GM19351 (cell line): ENCODE measurements at regions not wholly inside any gene's neighbourhood (a gene's known extent, or its start where the extent isn't known, plus 50 kb on each side); places are given as distances from the start of the nearest gene placed in this dataset.
"Not testable (repeated sequence)": the region's sequence is repeated elsewhere in the genome, so short reads cannot be mapped to it uniquely, and the experiment has no call there.

Experiments used
- ATAC-seq: cut with Tn5 transposase; IDR thresholded peaks from one replicate; pipeline ENCODE4 v1.9.1; 2021; ENCODE audit warnings: mild to moderate bottlenecking, moderate library complexity; ENCODE audit not compliant: unreplicated experiment

- no peak for ATAC-seq
Measured at GRCh38 chr2:223457301-223457700, 144.9 kb downstream of the SCG2 start.

DNA sequence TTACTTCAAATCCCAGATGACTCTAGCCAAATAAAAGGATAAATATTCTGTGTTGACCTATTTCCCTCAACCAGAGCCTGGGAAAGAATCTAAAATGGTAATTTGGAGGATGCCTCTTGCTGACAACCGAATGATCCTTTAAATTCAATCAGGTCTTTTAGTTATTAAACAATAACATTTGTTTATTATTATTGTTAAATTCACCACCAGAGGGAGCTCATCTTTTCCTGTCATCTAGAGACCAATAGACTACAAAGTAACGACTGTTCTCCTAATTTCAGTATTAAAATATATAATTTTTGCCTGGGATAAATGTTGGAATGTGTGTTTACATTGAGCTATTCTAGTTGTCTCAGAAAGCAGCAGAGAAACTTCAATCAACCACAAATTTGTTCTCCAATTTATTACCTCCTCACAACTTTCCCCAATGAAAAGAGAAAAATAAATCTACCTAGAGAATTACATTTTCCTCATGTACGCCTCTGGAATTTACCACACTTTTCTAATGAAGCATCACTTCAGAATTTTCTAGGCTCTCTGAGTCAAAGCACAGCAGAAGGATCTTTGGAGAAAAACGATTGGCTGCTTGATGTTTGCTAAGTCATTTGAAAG is 142.7 kb downstream of the SCG2 start:
- ATAC-seq: no peak

- ATAC-seq: no peak
Measured at GRCh38 chr2:223460209-223460608, 142.0 kb downstream of the SCG2 start.

GRCh38 chr2:223460774-223461211 is 141.4 kb downstream of the SCG2 start:
- ATAC-seq: no peak

DNA sequence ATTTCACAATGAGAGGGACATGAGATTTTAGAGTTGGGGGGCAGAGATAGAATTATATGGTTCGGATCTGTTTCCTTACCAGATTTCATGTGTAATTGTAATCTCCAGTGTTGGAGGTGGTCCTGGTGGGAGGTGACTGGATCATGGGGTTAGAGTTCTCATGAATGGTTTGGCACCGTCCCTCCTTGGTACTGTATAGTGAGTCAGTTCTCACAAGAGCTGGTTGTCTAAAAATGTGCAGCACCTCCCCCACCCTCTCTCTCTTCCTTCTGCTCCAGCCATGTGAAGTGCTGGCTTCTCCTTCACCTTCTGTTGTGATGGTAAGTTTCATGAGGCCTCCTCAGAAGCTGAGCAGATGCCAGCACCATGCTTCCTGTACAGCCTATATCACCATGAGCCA is 138.1 kb downstream of the SCG2 start:
- no peak for ATAC-seq

DNA sequence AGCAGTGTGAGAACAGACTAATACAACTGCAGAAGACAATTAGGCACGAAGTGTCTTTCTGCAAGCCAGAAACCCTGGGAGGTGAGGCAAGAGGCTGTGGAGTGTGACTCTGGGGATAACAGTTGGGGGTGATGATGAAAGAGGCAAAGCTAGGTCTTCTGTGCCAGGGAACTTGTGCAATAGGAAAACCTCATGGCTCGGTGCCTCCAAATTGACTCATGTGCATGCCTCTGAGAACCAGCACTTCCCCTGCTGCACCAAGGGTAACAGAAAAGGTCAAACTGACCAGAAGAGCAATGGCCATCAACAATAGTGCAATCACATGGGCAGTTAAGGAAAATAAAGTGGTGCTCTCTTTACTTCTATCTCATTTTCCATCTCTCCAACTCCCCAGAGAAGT is 136.4 kb downstream of the SCG2 start:
- ATAC-seq: no peak

DNA sequence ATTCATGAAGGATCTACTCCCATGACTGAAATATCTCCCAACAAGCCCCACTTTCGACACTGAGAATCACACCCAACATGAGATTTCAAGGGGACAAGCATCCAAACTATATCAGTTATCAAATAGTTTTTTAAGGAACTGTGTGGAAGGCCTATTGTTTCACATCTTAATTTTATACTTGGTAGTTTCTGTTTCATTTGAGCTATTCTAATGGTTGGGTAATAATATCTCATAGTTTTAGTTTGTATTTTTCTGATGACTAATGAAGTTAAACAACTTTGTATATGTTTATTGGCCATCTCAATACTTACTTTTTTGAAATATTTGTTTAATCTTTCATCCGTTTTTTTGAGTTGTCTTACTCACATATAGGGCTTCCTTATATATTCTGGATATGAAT is 135.0 kb downstream of the SCG2 start:
- no peak for ATAC-seq

- ATAC-seq: no peak
Measured at GRCh38 chr2:223469270-223470046, 132.7 kb downstream of the SCG2 start.

DNA sequence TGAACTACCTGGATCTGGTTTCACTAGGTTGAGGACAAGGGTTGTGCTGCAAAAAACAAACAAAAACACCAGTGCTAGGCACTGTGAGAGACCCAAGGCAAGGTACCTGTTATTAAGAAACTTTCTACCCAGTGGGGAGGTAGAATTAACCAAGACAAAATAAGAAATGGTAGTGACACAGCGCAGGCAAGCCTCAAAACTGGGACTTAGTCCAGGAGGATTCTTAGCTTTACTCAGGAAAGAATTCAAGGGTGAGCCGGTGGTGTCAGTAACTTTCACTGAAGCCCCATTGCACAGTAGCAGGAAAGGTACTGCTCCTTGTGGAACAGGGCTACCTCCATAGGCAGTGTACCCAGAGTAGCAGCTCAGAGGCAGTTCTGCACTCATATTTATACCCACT is 131.6 kb downstream of the SCG2 start:
- ATAC-seq: no peak

DNA sequence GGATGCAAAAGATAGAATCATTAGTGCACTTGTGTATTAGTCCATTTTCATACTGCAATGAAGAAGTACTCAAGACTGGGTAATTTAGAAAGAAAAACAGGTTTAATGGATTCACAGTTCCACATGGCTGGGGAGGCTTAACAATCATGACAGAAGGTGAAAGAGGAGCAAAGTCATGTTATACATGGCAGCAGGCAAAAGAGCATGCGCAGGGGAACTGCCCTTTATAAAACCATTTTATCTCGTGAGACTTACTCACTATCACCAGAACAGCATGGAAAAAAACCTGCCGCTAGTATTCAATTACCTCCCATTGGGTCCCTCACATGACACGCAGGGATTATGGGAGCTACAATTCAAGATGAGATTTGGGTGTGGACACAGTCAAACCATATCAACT is 129.4 kb downstream of the SCG2 start:
- no peak for ATAC-seq

DNA sequence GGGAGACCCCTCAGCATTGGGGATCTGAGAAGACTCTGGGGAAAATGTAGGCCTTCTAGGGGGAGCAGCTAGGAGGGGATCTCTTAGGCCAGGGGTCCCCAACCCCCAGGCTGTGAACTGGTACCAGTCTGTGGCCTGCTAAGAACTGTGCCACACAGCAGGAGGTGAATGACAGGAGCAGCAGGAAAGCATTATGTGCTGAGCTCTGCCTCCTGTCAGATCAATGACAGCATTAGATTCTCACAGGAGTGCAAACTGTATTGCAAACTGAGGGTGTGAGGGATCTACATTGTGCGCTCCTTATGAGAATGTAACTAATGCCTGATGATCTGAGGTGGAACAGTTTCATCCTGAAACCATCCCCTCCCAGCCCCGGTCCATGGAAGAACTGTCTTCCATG is 127.3 kb downstream of the SCG2 start:
- no peak for ATAC-seq

DNA sequence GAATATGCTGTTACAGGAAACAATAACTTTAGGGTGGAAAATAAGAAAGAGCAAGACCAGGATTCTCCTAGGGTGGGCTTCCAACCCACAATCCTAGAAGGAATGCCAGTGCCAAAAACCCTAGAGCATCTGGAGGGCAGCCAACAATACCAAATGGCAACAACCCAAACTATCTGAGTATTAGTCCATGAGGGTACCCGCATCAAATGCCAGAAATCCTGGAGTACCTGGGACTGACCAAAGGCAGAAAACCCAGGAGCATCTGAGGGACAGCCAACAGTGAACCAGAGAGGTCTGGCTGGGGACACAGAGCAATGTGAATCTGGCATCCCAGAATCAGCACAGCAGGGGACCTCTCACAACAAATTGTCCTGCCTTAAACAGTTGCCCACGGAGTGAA is 126.3 kb downstream of the SCG2 start:
- ATAC-seq: no peak

DNA sequence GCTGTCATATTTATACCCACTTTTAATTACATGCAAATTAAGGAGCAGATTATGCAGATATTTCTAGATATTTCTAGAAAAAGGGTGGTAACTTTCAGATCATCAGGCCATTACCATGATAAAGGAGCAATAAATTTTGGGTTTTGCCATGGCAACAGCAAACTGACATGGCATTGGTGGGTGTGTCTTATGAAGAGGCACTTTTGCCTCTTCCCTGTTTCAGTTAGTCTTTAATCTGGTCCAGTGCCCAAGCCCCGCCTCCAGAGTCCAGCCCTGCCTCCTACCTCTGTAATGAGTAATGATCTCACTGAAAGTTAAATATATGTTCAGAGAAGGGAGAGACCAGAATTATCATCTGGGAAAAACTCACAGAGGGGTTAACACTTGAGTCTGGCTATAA is 124.8 kb downstream of the SCG2 start:
- ATAC-seq: no peak

DNA sequence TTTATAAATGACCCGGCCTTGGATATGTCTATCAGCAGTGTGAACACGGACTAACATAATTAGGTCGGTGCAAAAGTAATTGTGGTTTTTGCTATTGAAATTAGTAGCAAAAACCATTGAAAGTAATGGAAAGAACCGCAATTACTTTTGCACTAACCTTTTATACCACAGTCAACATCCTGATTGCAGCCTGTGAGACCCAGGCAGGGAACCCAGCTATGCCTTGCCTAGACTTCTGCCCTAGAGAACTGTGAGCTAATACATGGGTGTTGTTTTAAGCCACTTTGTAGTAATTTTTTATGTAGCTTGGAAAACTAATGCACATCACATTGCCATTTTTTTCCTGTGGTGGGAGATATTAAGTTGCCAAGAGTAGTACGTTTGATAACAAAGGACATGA is 120.7 kb downstream of the SCG2 start:
- ATAC-seq: no peak

DNA sequence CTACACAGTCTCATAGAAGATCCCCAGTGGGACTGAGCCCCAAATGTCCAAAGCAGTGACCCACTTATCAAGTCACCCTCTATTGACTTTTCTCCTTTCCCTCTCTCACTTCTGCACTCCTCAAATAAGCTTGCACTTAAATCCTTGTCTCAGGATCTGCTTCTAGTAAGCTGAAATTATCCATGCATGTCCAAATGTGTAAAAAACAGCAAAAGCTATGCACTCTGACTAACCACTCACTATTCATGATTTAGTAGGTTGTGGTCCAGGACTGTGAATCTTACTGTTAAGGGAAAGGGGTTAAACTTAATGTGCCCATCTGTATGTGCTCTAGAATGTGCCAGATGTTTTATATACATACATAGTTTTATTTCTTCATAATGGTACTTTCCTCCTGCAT is 115.4 kb downstream of the SCG2 start:
- no peak for ATAC-seq

- ATAC-seq: no peak
Measured at GRCh38 chr2:223487214-223487846, 114.8 kb downstream of the SCG2 start.

GRCh38 chr2:223488814-223489213 is 113.3 kb downstream of the SCG2 start:
- no peak for ATAC-seq

- ATAC-seq: no peak
Measured at GRCh38 chr2:223494496-223494895, 107.7 kb downstream of the SCG2 start.

DNA sequence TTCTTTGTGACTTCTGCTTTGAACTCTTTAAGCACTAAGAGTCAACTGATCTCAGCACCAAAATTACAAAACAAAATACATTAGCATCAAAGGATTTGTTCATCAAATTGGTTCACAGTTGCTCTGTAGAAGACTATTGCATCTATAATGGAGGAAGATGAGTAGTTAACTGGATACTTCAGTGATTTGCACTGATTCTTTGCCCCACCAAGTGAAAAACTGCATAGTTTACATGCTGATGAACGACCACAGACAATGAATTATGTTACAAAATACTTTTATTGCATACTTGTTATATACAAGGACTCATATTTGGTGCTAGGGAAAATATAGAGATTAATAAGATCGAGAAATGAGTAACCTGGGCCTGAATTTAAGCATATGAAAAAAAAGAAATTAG is 107.2 kb downstream of the SCG2 start:
- ATAC-seq: peak; percentile 49

- not testable (repeated sequence) for ATAC-seq
Measured at GRCh38 chr2:223496853-223497252, 105.3 kb downstream of the SCG2 start.

GRCh38 chr2:223500709-223501108 is 101.5 kb downstream of the SCG2 start:
- ATAC-seq: no peak

- ATAC-seq: no peak
Measured at GRCh38 chr2:223501641-223502040, 100.5 kb downstream of the SCG2 start.
